ENCODE measurements at regions not wholly inside any gene's neighbourhood (a gene's known extent, or its start where the extent isn't known, plus 50 kb on each side); places are given as distances from the start of the nearest gene placed in this dataset.
A peak's percentile ranks its signal among the peaks of the same experiment; 100 is the strongest.

- no peak for DNase-seq (ENCODE audit: extremely low read depth, low read depth)
- H3K4me3 ChIP-seq (replicated peaks; ENCODE audit: low read depth, low read length), result no peak overlapping the region
- no peak for TF ChIP-seq CTCF (IDR thresholded peaks at IDR 0.05; ENCODE audit: low read depth, low read length, missing control alignments)
Observed at GRCh38 chr11:23539556-23539955, 679.3 kb upstream of the CCDC179 start.

GRCh38 chr11:23540101-23540561 is 679.9 kb upstream of the CCDC179 start:
- peak; percentile 29 for DNase-seq (ENCODE audit: extremely low read depth, low read depth)
- H3K4me3 ChIP-seq (replicated peaks; ENCODE audit: low read depth, low read length), result no peak overlapping the region
- peak; percentile 68 for TF ChIP-seq CTCF (IDR thresholded peaks at IDR 0.05; ENCODE audit: low read depth, low read length, missing control alignments)

- TF ChIP-seq CTCF (IDR thresholded peaks at IDR 0.05; ENCODE audit: low read depth, low read length, missing control alignments), result no peak
- no peak overlapping the region for H3K4me3 ChIP-seq (replicated peaks; ENCODE audit: low read depth, low read length)
- DNase-seq (ENCODE audit: extremely low read depth, low read depth), result no peak
Observed at GRCh38 chr11:23542189-23542588, 681.9 kb upstream of the CCDC179 start.

GRCh38 chr11:23542816-23543215 is 682.5 kb upstream of the CCDC179 start:
- no peak for TF ChIP-seq CTCF (IDR thresholded peaks at IDR 0.05; ENCODE audit: low read depth, low read length, missing control alignments)
- no peak overlapping the region for H3K4me3 ChIP-seq (replicated peaks; ENCODE audit: low read depth, low read length)
- no peak for DNase-seq (ENCODE audit: extremely low read depth, low read depth)

GRCh38 chr11:23543651-23544222 is 683.5 kb upstream of the CCDC179 start:
- DNase-seq (ENCODE audit: extremely low read depth, low read depth), result no peak
- TF ChIP-seq CTCF (IDR thresholded peaks at IDR 0.05; ENCODE audit: low read depth, low read length, missing control alignments), result no peak
- H3K4me3 ChIP-seq (replicated peaks; ENCODE audit: low read depth, low read length), result no peak overlapping the region

- TF ChIP-seq CTCF (IDR thresholded peaks at IDR 0.05; ENCODE audit: low read depth, low read length, missing control alignments), result no peak
- no peak for DNase-seq (ENCODE audit: extremely low read depth, low read depth)
- no peak overlapping the region for H3K4me3 ChIP-seq (replicated peaks; ENCODE audit: low read depth, low read length)
Observed at GRCh38 chr11:23551706-23552105, 691.4 kb upstream of the CCDC179 start.

GRCh38 chr11:23554002-23554401 is 693.7 kb upstream of the CCDC179 start:
- H3K4me3 ChIP-seq (replicated peaks; ENCODE audit: low read depth, low read length), result no peak overlapping the region
- no peak for DNase-seq (ENCODE audit: extremely low read depth, low read depth)
- TF ChIP-seq CTCF (IDR thresholded peaks at IDR 0.05; ENCODE audit: low read depth, low read length, missing control alignments), result no peak

Measured in HFF-Myc (cell line).